Spleen (tissue), 11 donors: ENCODE measurements at regions not wholly inside any gene's neighbourhood (a gene's known extent, or its start where the extent isn't known, plus 50 kb on each side); places are given as distances from the start of the nearest gene placed in this dataset.
A peak's percentile ranks its signal among the peaks of the same experiment; 100 is the strongest.

Experiments used
- DNase-seq: peaks from one replicate; pipeline ENCODE4 v3.0.0-alpha.2; 2020
- H3K27ac ChIP-seq, 8 donors: fragments of 200-600 bp; sonication (generic) in 7 of 8; 1 replicate in 4 of 8; 2 replicates in 4 of 8; pipeline versions ENCODE4 v1.5.0 to v1.8.0; 2016 to 2021; ENCODE audit warnings: inconsistent platforms in 4 of 8, mild to moderate bottlenecking in 4 of 8, moderate library complexity in 1 of 8
- H3K27me3 ChIP-seq, 7 donors: fragments of 200-600 bp; sonication (generic) in 6 of 7; replicated peaks in 1 of 7; 1 replicate in 4 of 7; 2 replicates in 3 of 7; pipeline versions ENCODE4 v1.5.0 to v1.8.0; 2016 to 2021; ENCODE audit warnings: inconsistent platforms in 3 of 7, mild to moderate bottlenecking in 1 of 7
- H3K36me3 ChIP-seq, 6 donors: fragments of 200-600 bp; sonication (generic) in 5 of 6; 1 replicate in 4 of 6; 2 replicates in 2 of 6; pipeline versions ENCODE4 v1.5.0 to v1.8.0; 2016 to 2021; ENCODE audit warnings: inconsistent platforms in 2 of 6
- H3K4me1 ChIP-seq, 6 donors: fragments of 200-600 bp; sonication (generic) in 5 of 6; 1 replicate in 3 of 6; 2 replicates in 3 of 6; pipeline versions ENCODE4 v1.5.0 to v1.8.0; 2016 to 2021; ENCODE audit warnings: inconsistent platforms in 3 of 6
- H3K4me3 ChIP-seq, 8 donors: fragments of 200-600 bp; sonication (generic) in 7 of 8; 1 replicate in 4 of 8; 2 replicates in 4 of 8; pipeline versions ENCODE4 v1.5.0 to v1.8.0; 2016 to 2021; ENCODE audit warnings: inconsistent platforms in 4 of 8, mild to moderate bottlenecking in 4 of 8, moderate library complexity in 2 of 8
- H3K9me3 ChIP-seq, 8 donors: fragments of 200-600 bp; sonication (generic) in 7 of 8; 1 replicate in 4 of 8; 2 replicates in 4 of 8; pipeline versions ENCODE4 v1.5.0 to v1.8.0; 2016 to 2021; ENCODE audit warnings: inconsistent platforms in 4 of 8
- POLR2A ChIP-seq, 3 donors: fragments of 450-650 bp; IDR thresholded peaks; one replicate each; pipeline ENCODE4 v1.5.1; 2017; ENCODE audit warnings: antibody characterized with exemption in 3 of 3, mild to moderate bottlenecking in 1 of 3
- POLR2AphosphoS5 ChIP-seq, 3 donors: sonication (generic); formaldehyde crosslinking; IDR thresholded peaks; one replicate each; pipeline ENCODE4 v1.5.1; 2017; ENCODE audit warnings: antibody characterized with exemption in 3 of 3
- WGBS, 5 donors: extraction: QIAGEN DNeasy Blood & Tissue Kit in 3 of 5; methylation state at CpG; one replicate each; pipeline versions ENCODE4 v1.1.5 to v1.1.7; 2013 to 2018; 5-methylcytosine and 5-hydroxymethylcytosine counted together
- intact Hi-C: fragments of 100-400 bp; cut with DNase I; formaldehyde crosslinking; loops from one replicate; pipeline ENCODE4 v1.15.0; 2023; ENCODE audit warnings: low total_unique reads
- TF ChIP-seq, protein P1 (sequence below), 11 experiments: fragments of 200-600 bp in 7 of 11; fragments of 450-650 bp in 4 of 11; sonication (generic) in 4 of 11; IDR thresholded peaks in 8 of 11; conservative IDR thresholded peaks in 3 of 11; 1 replicate in 7 of 11; 2 replicates in 4 of 11; pipeline versions ENCODE4 v1.4.0 to v1.8.0; 2016 to 2021; ENCODE audit warnings: antibody characterized with exemption in 11 of 11, inconsistent platforms in 4 of 11, mild to moderate bottlenecking in 1 of 11
- donor health status: healthy with polysubstance abuse.
- donor health status: DM: no; HTN: no; CAD: no; lungs with moderate emphysema.
- donor health status: DM: no; HTN: no; CAD: no.
- donor health status: Bipolar disorder and iron deficiency.
- donor health status: healthy.
- donor health status: DM: no; HTN: no; CAD: no.
- donor health status: DM: yes; HTN: yes; CAD: no.

DNA sequence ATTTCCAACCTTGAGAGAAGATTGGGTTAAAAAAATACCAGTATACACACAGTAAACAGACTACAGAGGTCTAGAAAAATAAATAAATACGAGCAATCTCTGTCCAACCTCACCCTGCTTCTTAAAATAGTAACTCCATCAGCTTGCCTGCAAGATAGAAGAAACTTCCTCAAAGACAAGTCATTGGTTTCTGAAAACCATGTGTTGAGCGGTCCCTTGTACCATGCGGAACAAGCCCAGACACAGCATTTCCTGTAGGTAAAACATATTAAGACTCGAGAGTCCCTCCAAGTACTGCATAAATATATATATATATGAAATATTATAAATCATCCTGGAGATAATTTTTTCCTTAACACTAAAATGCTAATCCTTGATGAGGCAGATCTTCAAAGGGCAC lies 157.4 kb downstream of the MZT1 start:
- no peaks in the 10 kb centered on the region for H3K36me3 ChIP-seq
- DNase-seq = no peak
- intact Hi-C loops = no loop called here
- peak overlapping the region in 2 of 8 donors; percentile 23 to 58 for H3K27ac ChIP-seq
- H3K9me3 ChIP-seq = peaks cover 0 to 13% (median 5%) of the 10 kb centered on the region in 8 donors
- peaks cover 0 to 4% (median 0%) of the 10 kb centered on the region in 6 donors for H3K4me1 ChIP-seq
- no peaks in the 10 kb centered on the region for H3K27me3 ChIP-seq
- 16 to 22% (median 17%) methylated on average over 4 of the region's 4 CpGs for WGBS, 5 donors
- H3K4me3 ChIP-seq = no peak overlapping the region
- no peak for TF ChIP-seq POLR2AphosphoS5 (IDR thresholded peaks at IDR 0.05)
- TF ChIP-seq, protein P1, sequence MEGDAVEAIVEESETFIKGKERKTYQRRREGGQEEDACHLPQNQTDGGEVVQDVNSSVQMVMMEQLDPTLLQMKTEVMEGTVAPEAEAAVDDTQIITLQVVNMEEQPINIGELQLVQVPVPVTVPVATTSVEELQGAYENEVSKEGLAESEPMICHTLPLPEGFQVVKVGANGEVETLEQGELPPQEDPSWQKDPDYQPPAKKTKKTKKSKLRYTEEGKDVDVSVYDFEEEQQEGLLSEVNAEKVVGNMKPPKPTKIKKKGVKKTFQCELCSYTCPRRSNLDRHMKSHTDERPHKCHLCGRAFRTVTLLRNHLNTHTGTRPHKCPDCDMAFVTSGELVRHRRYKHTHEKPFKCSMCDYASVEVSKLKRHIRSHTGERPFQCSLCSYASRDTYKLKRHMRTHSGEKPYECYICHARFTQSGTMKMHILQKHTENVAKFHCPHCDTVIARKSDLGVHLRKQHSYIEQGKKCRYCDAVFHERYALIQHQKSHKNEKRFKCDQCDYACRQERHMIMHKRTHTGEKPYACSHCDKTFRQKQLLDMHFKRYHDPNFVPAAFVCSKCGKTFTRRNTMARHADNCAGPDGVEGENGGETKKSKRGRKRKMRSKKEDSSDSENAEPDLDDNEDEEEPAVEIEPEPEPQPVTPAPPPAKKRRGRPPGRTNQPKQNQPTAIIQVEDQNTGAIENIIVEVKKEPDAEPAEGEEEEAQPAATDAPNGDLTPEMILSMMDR (IDR thresholded peaks at IDR 0.05 in 8 of 11, conservative IDR thresholded peaks at IDR 0.05 in 3 of 11) = no peak
- no peak for TF ChIP-seq POLR2A (IDR thresholded peaks at IDR 0.05)

DNA sequence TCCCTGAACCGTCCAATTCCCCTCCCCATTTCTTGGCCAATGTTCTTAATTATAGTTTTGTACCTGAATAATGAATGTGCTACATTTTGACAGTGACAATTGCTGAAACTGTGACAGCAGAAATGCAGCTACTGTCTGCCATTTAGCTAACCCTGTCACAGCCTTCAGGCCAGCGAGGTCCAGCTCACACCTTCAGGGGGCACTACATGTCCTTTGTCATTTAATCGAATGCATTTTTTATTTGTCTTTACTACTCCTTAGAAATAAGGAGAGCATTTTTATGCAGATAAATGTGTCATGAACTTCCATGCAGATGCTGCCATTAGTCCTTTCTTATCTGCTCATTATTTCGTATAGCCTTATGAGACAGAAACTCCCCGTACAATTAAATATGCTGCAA lies 159.9 kb downstream of the MZT1 start:
- H3K27ac ChIP-seq = no peak overlapping the region
- no peaks in the 10 kb centered on the region for H3K9me3 ChIP-seq
- no peak overlapping the region for H3K4me3 ChIP-seq
- H3K27me3 ChIP-seq = no peaks in the 10 kb centered on the region
- no peak for DNase-seq
- peaks cover 0 to 4% (median 0%) of the 10 kb centered on the region in 6 donors for H3K4me1 ChIP-seq
- no peak for TF ChIP-seq POLR2AphosphoS5 (IDR thresholded peaks at IDR 0.05)
- WGBS, 5 donors = 66 to 80% (median 77%) methylated on average over 5 of the region's 5 CpGs
- H3K36me3 ChIP-seq = no peaks in the 10 kb centered on the region
- intact Hi-C loops = no loop called here

DNA sequence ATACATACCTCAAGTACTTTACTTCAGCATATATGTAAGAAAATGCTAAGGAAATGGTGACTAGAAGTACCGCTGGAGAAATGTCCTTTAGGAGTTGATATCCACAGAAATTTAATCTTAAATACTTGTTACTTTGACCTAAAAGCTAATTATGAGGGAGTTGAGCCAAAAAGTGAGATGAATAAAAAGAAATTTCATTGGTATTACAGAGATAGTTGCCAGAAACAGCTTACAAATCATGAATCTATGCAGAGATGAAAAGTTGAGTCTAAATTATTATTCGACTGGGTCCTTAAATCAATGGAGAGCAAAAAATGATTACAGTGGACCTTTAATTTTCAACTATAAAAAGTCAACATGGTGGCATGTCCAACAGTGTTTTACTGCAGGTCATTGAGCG lies 160.9 kb downstream of the MZT1 start:
- Histone ChIP-seq H3K27ac (no peak overlapping the region), H3K27me3 (no peaks in the 10 kb centered on the region), H3K36me3 (no peaks in the 10 kb centered on the region), H3K9me3 (no peaks in the 10 kb centered on the region), H3K4me3 (no peak overlapping the region), H3K4me1 (peaks cover 0 to 4% (median 0%) of the 10 kb centered on the region in 6 donors)
- no peak for DNase-seq
- intact Hi-C loops = no loop called here
- WGBS, 5 donors = 76 to 88% (median 82%) methylated on average over 3 of the region's 3 CpGs
- TF ChIP-seq POLR2AphosphoS5 (IDR thresholded peaks at IDR 0.05) = no peak

DNA sequence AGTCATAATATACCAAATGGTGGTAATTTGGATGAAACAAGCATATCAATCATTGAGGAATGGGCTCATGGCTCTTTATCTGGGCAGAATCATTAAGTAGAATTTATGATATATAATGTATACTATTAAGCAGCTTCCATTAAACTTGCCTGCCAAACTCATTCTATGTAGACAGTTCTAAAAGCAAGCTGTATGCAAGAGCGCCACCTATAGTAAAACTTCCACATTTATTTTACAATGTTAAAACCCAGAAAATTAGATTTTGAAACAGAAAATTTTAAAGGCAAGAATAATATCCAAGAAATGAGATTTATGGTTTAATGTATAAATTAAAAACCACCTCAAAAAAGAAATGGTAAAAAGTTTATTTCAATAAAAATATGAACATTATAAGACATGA lies 161.5 kb downstream of the MZT1 start:
- WGBS, 5 donors = 20 to 26% (median 25%) methylated on average over 1 of the region's 1 CpG
- DNase-seq = no peak
- H3K4me1 ChIP-seq = peaks cover 0 to 4% (median 0%) of the 10 kb centered on the region in 6 donors
- intact Hi-C loops = no loop called here
- H3K9me3 ChIP-seq = no peaks in the 10 kb centered on the region
- no peaks in the 10 kb centered on the region for H3K36me3 ChIP-seq
- no peaks in the 10 kb centered on the region for H3K27me3 ChIP-seq
- no peak overlapping the region for H3K27ac ChIP-seq
- TF ChIP-seq POLR2A (IDR thresholded peaks at IDR 0.05) (no peak), POLR2AphosphoS5 (IDR thresholded peaks at IDR 0.05) (no peak)
- TF ChIP-seq, protein P1 (IDR thresholded peaks at IDR 0.05 in 8 of 11, conservative IDR thresholded peaks at IDR 0.05 in 3 of 11) = peak in 6 of 11 experiments; percentile 7 to 46 (median 32)
- H3K4me3 ChIP-seq = no peak overlapping the region

DNA sequence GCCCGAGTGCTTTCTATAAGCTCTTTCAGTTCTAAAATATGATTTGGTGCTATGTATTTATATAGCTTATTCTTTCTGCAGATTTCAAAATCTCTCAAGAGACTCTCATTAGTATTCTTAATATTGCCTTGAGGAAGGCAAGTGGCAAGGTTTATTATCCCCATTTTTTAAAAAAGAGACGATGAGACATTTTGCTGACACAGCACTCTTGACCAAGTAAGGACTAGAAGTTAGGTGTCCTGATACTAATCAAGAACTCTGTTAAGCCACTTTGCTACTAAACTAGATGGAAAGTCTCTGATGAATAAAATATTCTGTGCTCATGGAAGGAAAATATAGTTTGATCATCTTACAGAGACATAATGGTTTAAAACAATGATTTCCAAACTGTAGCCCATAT lies 164.7 kb downstream of the MZT1 start:
- no peaks in the 10 kb centered on the region for H3K9me3 ChIP-seq
- TF ChIP-seq, protein P1 (IDR thresholded peaks at IDR 0.05 in 8 of 11, conservative IDR thresholded peaks at IDR 0.05 in 3 of 11) = no peak
- TF ChIP-seq POLR2AphosphoS5 (IDR thresholded peaks at IDR 0.05) (no peak), POLR2A (IDR thresholded peaks at IDR 0.05) (no peak)
- 90 to 93% (median 91%) methylated on average over 2 of the region's 2 CpGs for WGBS, 5 donors
- no peaks in the 10 kb centered on the region for H3K36me3 ChIP-seq
- intact Hi-C loops = no loop called here
- no peak overlapping the region for H3K4me3 ChIP-seq
- no peak overlapping the region for H3K27ac ChIP-seq
- H3K27me3 ChIP-seq = no peaks in the 10 kb centered on the region
- DNase-seq = no peak
- H3K4me1 ChIP-seq = no peaks in the 10 kb centered on the region
